GM19324 (cell line): ENCODE measurements at regions not wholly inside any gene's neighbourhood (a gene's known extent, or its start where the extent isn't known, plus 50 kb on each side); places are given as distances from the start of the nearest gene placed in this dataset.

Experiments used
- ATAC-seq: cut with Tn5 transposase; IDR thresholded peaks from one replicate; pipeline ENCODE4 v1.9.1; 2021; ENCODE audit warnings: mild to moderate bottlenecking, moderate library complexity; ENCODE audit not compliant: unreplicated experiment, low FRiP score

GRCh38 chr14:78071016-78071549 is 99.1 kb upstream of the NRXN3 start:
- ATAC-seq, result no peak

- no peak for ATAC-seq
These were observed 97.1 kb upstream of the NRXN3 start for GRCh38 chr14:78073028-78073427.

GRCh38 chr14:78074561-78074960 is 95.6 kb upstream of the NRXN3 start:
- no peak for ATAC-seq

- ATAC-seq, result no peak
These were observed 95.1 kb upstream of the NRXN3 start for GRCh38 chr14:78075033-78075432.

GRCh38 chr14:78075555-78076277 is 94.5 kb upstream of the NRXN3 start:
- ATAC-seq, result no peak

GRCh38 chr14:78081245-78081644 is 88.9 kb upstream of the NRXN3 start:
- ATAC-seq, result no peak

GRCh38 chr14:78083837-78084236 is 86.3 kb upstream of the NRXN3 start:
- ATAC-seq, result no peak

- no peak for ATAC-seq
These were observed 83.8 kb upstream of the NRXN3 start for GRCh38 chr14:78086342-78086741.

GRCh38 chr14:78088916-78089315 is 81.3 kb upstream of the NRXN3 start:
- ATAC-seq, result no peak

GRCh38 chr14:78090864-78091263 is 79.3 kb upstream of the NRXN3 start:
- ATAC-seq, result no peak

- ATAC-seq, result no peak
These were observed 78.8 kb upstream of the NRXN3 start for GRCh38 chr14:78091361-78091760.

- no peak for ATAC-seq
These were observed 78.1 kb upstream of the NRXN3 start for GRCh38 chr14:78092040-78092439.

- ATAC-seq, result no peak
These were observed 66.9 kb upstream of the NRXN3 start for GRCh38 chr14:78103271-78103670.

GRCh38 chr14:78104160-78104559 is 66.0 kb upstream of the NRXN3 start:
- no peak for ATAC-seq

GRCh38 chr14:78104655-78105054 is 65.5 kb upstream of the NRXN3 start:
- ATAC-seq, result no peak

GRCh38 chr14:78106381-78106780 is 63.8 kb upstream of the NRXN3 start:
- ATAC-seq, result no peak

- no peak for ATAC-seq
These were observed 63.0 kb upstream of the NRXN3 start for GRCh38 chr14:78107166-78107565.

- no peak for ATAC-seq
These were observed 50.7 kb upstream of the NRXN3 start for GRCh38 chr14:78119440-78119839.
